ENCODE measurements at regions not wholly inside any gene's neighbourhood (a gene's known extent, or its start where the extent isn't known, plus 50 kb on each side); places are given as distances from the start of the nearest gene placed in this dataset.

GRCh38 chr6:140007525-140007924 lies 633.1 kb upstream of the CITED2 start:
- H2AFZ ChIP-seq, result no peak overlapping the region
- H3K79me2 ChIP-seq (ENCODE audit: low read depth), result no peaks in the 10 kb centered on the region
- H3K4me1 ChIP-seq (replicated peaks; ENCODE audit: insufficient read depth), result no peaks in the 10 kb centered on the region
- TF ChIP-seq CTCF (conservative IDR thresholded peaks at IDR 0.05) (no peak), EZH2 (IDR thresholded peaks at IDR 0.05; ENCODE audit: low read depth) (no peak)
- DNase-seq, result no peak
- no peaks in the 10 kb centered on the region for H3K36me3 ChIP-seq (ENCODE audit: low read depth)
- H3K4me3 ChIP-seq, result no peak overlapping the region
- H3K27ac ChIP-seq, result no peak overlapping the region
- H3K9me3 ChIP-seq (ENCODE audit: insufficient read depth, low read depth), result no peaks in the 10 kb centered on the region; the same call in 1 of the 2 replicates
- no peaks in the 10 kb centered on the region for H3F3A ChIP-seq (ENCODE audit: insufficient read depth, low read depth)
- H4K20me1 ChIP-seq (ENCODE audit: insufficient read depth), result no peaks in the 10 kb centered on the region
- intact Hi-C loops (cut with micrococcal nuclease; ENCODE audit: unreplicated experiment), result no loop called here
- BruUV-seq (replicated peaks), result no TSS peak
- no peaks in the 10 kb centered on the region; the same call in 1 of the 2 replicates for H3K9me2 ChIP-seq (ENCODE audit: insufficient read depth)
- ChIA-PET POLR2A (ENCODE audit: unreplicated experiment) (no interaction called here), CTCF (no interaction called here)
- no peak overlapping the region for H3K4me2 ChIP-seq
- H3K27me3 ChIP-seq (ENCODE audit: insufficient read depth, low read depth), result no peaks in the 10 kb centered on the region

- no peak for TF ChIP-seq CTCF (conservative IDR thresholded peaks at IDR 0.05)
- H3K27ac ChIP-seq, result no peak overlapping the region
- no peak overlapping the region for H3K4me2 ChIP-seq
- BruUV-seq (replicated peaks), result no TSS peak
- H3K36me3 ChIP-seq (ENCODE audit: low read depth), result no peaks in the 10 kb centered on the region
- H3K9me3 ChIP-seq (ENCODE audit: insufficient read depth, low read depth), result no peaks in the 10 kb centered on the region; the same call in 1 of the 2 replicates
- no peak overlapping the region for H3K4me3 ChIP-seq
- no peaks in the 10 kb centered on the region for H4K20me1 ChIP-seq (ENCODE audit: insufficient read depth)
- H3F3A ChIP-seq (ENCODE audit: insufficient read depth, low read depth), result no peaks in the 10 kb centered on the region
- H3K27me3 ChIP-seq (ENCODE audit: insufficient read depth, low read depth), result no peaks in the 10 kb centered on the region
- no peaks in the 10 kb centered on the region for H3K9me2 ChIP-seq (ENCODE audit: insufficient read depth)
- no peaks in the 10 kb centered on the region for H3K4me1 ChIP-seq (replicated peaks; ENCODE audit: insufficient read depth)
- CTCF ChIA-PET, result no interaction called here
- POLR2A ChIA-PET (ENCODE audit: unreplicated experiment), result no interaction called here
- intact Hi-C loops (cut with micrococcal nuclease; ENCODE audit: unreplicated experiment), result no loop called here
- DNase-seq, result no peak
- no peaks in the 10 kb centered on the region for H3K79me2 ChIP-seq (ENCODE audit: low read depth)
- H2AFZ ChIP-seq, result no peak overlapping the region; the same call in 1 of the 2 replicates
Observed at GRCh38 chr6:140003217-140003616, 628.8 kb upstream of the CITED2 start.

- Histone ChIP-seq H3K9me3 (ENCODE audit: insufficient read depth, low read depth) (no peaks in the 10 kb centered on the region; the same call in 1 of the 2 replicates), H4K20me1 (ENCODE audit: insufficient read depth) (no peaks in the 10 kb centered on the region), H3F3A (ENCODE audit: insufficient read depth, low read depth) (no peaks in the 10 kb centered on the region), H3K36me3 (ENCODE audit: low read depth) (no peaks in the 10 kb centered on the region), H3K27me3 (ENCODE audit: insufficient read depth, low read depth) (no peaks in the 10 kb centered on the region), H3K27ac (no peak overlapping the region), H3K4me1 (replicated peaks; ENCODE audit: insufficient read depth) (no peaks in the 10 kb centered on the region), H3K79me2 (ENCODE audit: low read depth) (no peaks in the 10 kb centered on the region), H3K9me2 (ENCODE audit: insufficient read depth) (no peaks in the 10 kb centered on the region), H3K4me3 (no peak overlapping the region), H3K4me2 (no peak overlapping the region), H2AFZ (no peak overlapping the region)
- no TSS peak for BruUV-seq (replicated peaks)
- CTCF ChIA-PET, result no interaction called here
- no peak for TF ChIP-seq CTCF (conservative IDR thresholded peaks at IDR 0.05)
- TF ChIP-seq EZH2 (IDR thresholded peaks at IDR 0.05; ENCODE audit: low read depth), result no peak
- DNase-seq, result no peak
- intact Hi-C loops (cut with micrococcal nuclease; ENCODE audit: unreplicated experiment), result no loop called here
- POLR2A ChIA-PET (ENCODE audit: unreplicated experiment), result no interaction called here
Observed at GRCh38 chr6:140002396-140003022, 628.1 kb upstream of the CITED2 start.

Data from PC-9 (cell line).